ENCODE measurements at regions not wholly inside any gene's neighbourhood (a gene's known extent, or its start where the extent isn't known, plus 50 kb on each side); places are given as distances from the start of the nearest gene placed in this dataset.

GRCh38 chr1:213745451-213745850, 242.3 kb upstream of the PROX1 start:
- CTCF ChIA-PET = no interaction called here
- 90% methylated on average over 7 of the region's 8 CpGs for WGBS (ENCODE audit: insufficient coverage)
- H2AFZ ChIP-seq (ENCODE audit: insufficient read depth, low read depth, low read length, poor library complexity, severe bottlenecking) = no peak overlapping the region
- H3K4me1 ChIP-seq (ENCODE audit: control insufficient read depth in 2 of 2, insufficient read depth in 2 of 2, low read length in 2 of 2) = no peaks in the 10 kb centered on the region
- H3K9ac ChIP-seq (ENCODE audit: low read length) = no peak overlapping the region
- H3K4me2 ChIP-seq (replicated peaks; ENCODE audit: low read depth, low read length, poor library complexity, severe bottlenecking) = no peak overlapping the region
- no peaks in the 10 kb centered on the region for H4K20me1 ChIP-seq (ENCODE audit: control insufficient read depth, insufficient read depth, low read length, poor library complexity, severe bottlenecking)
- H3K36me3 ChIP-seq (replicated peaks in 1 of 2; ENCODE audit: control extremely low read depth in 1 of 2, control insufficient read depth in 1 of 2, extremely low read depth in 1 of 2, insufficient read depth in 2 of 2, low read length in 1 of 2) = no peaks in the 10 kb centered on the region
- no peak overlapping the region for H3K27ac ChIP-seq (ENCODE audit: low read length in 2 of 2)
- TF ChIP-seq CTCF (IDR thresholded peaks at IDR 0.05) = no peak
- TF ChIP-seq EZH2 (IDR thresholded peaks at IDR 0.05; ENCODE audit: borderline replicate concordance, insufficient read depth, low read depth, low read length, poor library complexity, severe bottlenecking) = no peak
- Mint-ChIP-seq H3K27ac (no peak overlapping the region), H3K4me1 (no peaks in the 10 kb centered on the region), H3K27me3 (no peaks in the 10 kb centered on the region), H3K9me3 (ENCODE audit: insufficient read depth) (peaks cover 3% of the 10 kb centered on the region), H3K4me3 (no peak overlapping the region)
- H3K27me3 ChIP-seq (replicated peaks in 1 of 4; ENCODE audit: control extremely low read depth in 1 of 4, control insufficient read depth in 3 of 4, insufficient read depth in 4 of 4, low read length in 3 of 4) = no peaks in the 10 kb centered on the region
- H3K9me3 ChIP-seq (ENCODE audit: control extremely low read depth in 1 of 3, control insufficient read depth in 2 of 3, insufficient read depth in 1 of 3, low read length in 2 of 3) = peaks cover 0 to 3% (median 0%) of the 10 kb centered on the region in 3 donors
- DNase-seq = no peak
- intact Hi-C loops (cut with micrococcal nuclease) = no loop called here
- no peak overlapping the region for H3K4me3 ChIP-seq (ENCODE audit: control extremely low read depth in 1 of 5, extremely low read depth in 1 of 5, insufficient read depth in 1 of 5, low read depth in 2 of 5, low read length in 4 of 5)
- ATAC-seq (ENCODE audit: low read depth) = no peak
- POLR2A ChIA-PET = no interaction called here
- H3K79me2 ChIP-seq (ENCODE audit: control insufficient read depth, insufficient read depth, low read length) = no peaks in the 10 kb centered on the region

GRCh38 chr1:213749558-213749957, 238.2 kb upstream of the PROX1 start:
- Mint-ChIP-seq H3K27ac (no peak overlapping the region), H3K9me3 (ENCODE audit: insufficient read depth) (peaks cover 3% of the 10 kb centered on the region), H3K4me3 (no peak overlapping the region), H3K27me3 (no peaks in the 10 kb centered on the region), H3K4me1 (no peaks in the 10 kb centered on the region)
- DNase-seq (no peak), ATAC-seq (ENCODE audit: low read depth) (no peak)
- H3K4me2 ChIP-seq (replicated peaks; ENCODE audit: low read depth, low read length, poor library complexity, severe bottlenecking) = no peak overlapping the region
- no peaks in the 10 kb centered on the region for H3K4me1 ChIP-seq (ENCODE audit: control insufficient read depth in 2 of 2, insufficient read depth in 2 of 2, low read length in 2 of 2)
- intact Hi-C loops (cut with micrococcal nuclease) = no loop called here
- no peak overlapping the region for H3K27ac ChIP-seq (ENCODE audit: low read length in 2 of 2)
- H4K20me1 ChIP-seq (ENCODE audit: control insufficient read depth, insufficient read depth, low read length, poor library complexity, severe bottlenecking) = no peaks in the 10 kb centered on the region
- 85% methylated on average over 6 of the region's 8 CpGs for WGBS (ENCODE audit: insufficient coverage)
- no peaks in the 10 kb centered on the region for H3K36me3 ChIP-seq (replicated peaks in 1 of 2; ENCODE audit: control extremely low read depth in 1 of 2, control insufficient read depth in 1 of 2, extremely low read depth in 1 of 2, insufficient read depth in 2 of 2, low read length in 1 of 2)
- H3K79me2 ChIP-seq (ENCODE audit: control insufficient read depth, insufficient read depth, low read length) = no peaks in the 10 kb centered on the region
- POLR2A ChIA-PET = no interaction called here
- CTCF ChIA-PET = no interaction called here
- H3K9me3 ChIP-seq (ENCODE audit: control extremely low read depth in 1 of 3, control insufficient read depth in 2 of 3, insufficient read depth in 1 of 3, low read length in 2 of 3) = peaks cover 0 to 4% (median 0%) of the 10 kb centered on the region in 3 donors
- H3K27me3 ChIP-seq (replicated peaks in 1 of 4; ENCODE audit: control extremely low read depth in 1 of 4, control insufficient read depth in 3 of 4, insufficient read depth in 4 of 4, low read length in 3 of 4) = peaks cover 0 to 4% (median 0%) of the 10 kb centered on the region in 4 experiments
- no peak overlapping the region for H3K9ac ChIP-seq (ENCODE audit: low read length)
- H3K4me3 ChIP-seq (ENCODE audit: control extremely low read depth in 1 of 5, extremely low read depth in 1 of 5, insufficient read depth in 1 of 5, low read depth in 2 of 5, low read length in 4 of 5) = no peak overlapping the region
- no peak overlapping the region for H2AFZ ChIP-seq (ENCODE audit: insufficient read depth, low read depth, low read length, poor library complexity, severe bottlenecking)
- TF ChIP-seq EZH2 (IDR thresholded peaks at IDR 0.05; ENCODE audit: borderline replicate concordance, insufficient read depth, low read depth, low read length, poor library complexity, severe bottlenecking) (no peak), CTCF (IDR thresholded peaks at IDR 0.05) (no peak)

All from B cell (primary cell).